GM23338 (cell line): ENCODE measurements at regions not wholly inside any gene's neighbourhood (a gene's known extent, or its start where the extent isn't known, plus 50 kb on each side); places are given as distances from the start of the nearest gene placed in this dataset.

ENCODE experiments used
- CTCF ChIP-seq, 2 experiments: fragments of 200-600 bp in 1 of 2; sonication (generic) in 1 of 2; conservative IDR thresholded peaks; 2 replicates each; pipeline versions ENCODE4 v1.5.1 to v1.6.1; 2016 to 2017; ENCODE audit warnings: antibody characterized with exemption in 2 of 2, low read depth in 2 of 2, mild to moderate bottlenecking in 2 of 2, moderate library complexity in 1 of 2
- EZH2 ChIP-seq: fragments of 200-600 bp; sonication (generic); IDR thresholded peaks from one replicate; pipeline ENCODE4 v1.8.0; 2017; ENCODE audit warnings: antibody characterized with exemption, mild to moderate bottlenecking, low read depth; ENCODE audit not compliant: unreplicated experiment
- EZH2phosphoT487 ChIP-seq: fragments of 200-600 bp; sonication (generic); IDR thresholded peaks from one replicate; pipeline ENCODE4 v1.8.1; 2018; ENCODE audit warnings: antibody characterized with exemption; ENCODE audit not compliant: unreplicated experiment
- JUNB ChIP-seq: IDR thresholded peaks from one replicate; pipeline ENCODE4 v1.6.1; 2016; ENCODE audit warnings: antibody characterized with exemption; ENCODE audit not compliant: unreplicated experiment
- POLR2AphosphoS5 ChIP-seq: IDR thresholded peaks from 2 replicates; pipeline ENCODE4 v1.6.1; 2016; ENCODE audit warnings: antibody characterized with exemption, low read depth

- no peak for TF ChIP-seq EZH2
- no peak for TF ChIP-seq CTCF (conservative IDR thresholded peaks at IDR 0.05; ENCODE audit: low read depth in 2 of 2)
- no peak for TF ChIP-seq POLR2AphosphoS5
- no peak for TF ChIP-seq EZH2phosphoT487
- TF ChIP-seq JUNB, result no peak
These were observed 445.8 kb upstream of the RIOK2 start for GRCh38 chr5:97628807-97629206.
